GM21367 (cell line): ENCODE measurements at regions not wholly inside any gene's neighbourhood (a gene's known extent, or its start where the extent isn't known, plus 50 kb on each side); places are given as distances from the start of the nearest gene placed in this dataset.
"Not testable (repeated sequence)": the region's sequence is repeated elsewhere in the genome, so short reads cannot be mapped to it uniquely, and the experiment has no call there.

Experiments used
- ATAC-seq: cut with Tn5 transposase; IDR thresholded peaks from one replicate; pipeline ENCODE4 v1.9.1; 2021; ENCODE audit not compliant: unreplicated experiment

DNA sequence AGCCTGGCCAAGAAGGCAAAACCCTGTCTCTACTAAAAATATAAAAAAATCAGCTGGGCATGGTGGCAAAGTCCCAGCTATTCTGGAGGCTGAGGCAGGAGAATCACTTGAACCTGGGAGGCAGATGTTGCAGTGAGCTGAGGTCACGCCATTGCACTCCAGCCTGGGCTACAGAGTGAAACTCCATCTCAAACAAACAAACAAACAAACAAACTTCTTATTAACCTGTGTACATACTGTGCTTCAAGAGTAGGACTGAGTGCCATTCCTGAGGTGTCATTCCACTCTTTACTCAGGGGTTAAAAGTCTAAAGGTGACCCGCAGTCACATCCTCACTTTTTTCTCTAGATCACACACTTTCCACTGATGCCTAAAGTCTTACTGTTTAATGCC, 169.4 kb upstream of the MKLN1 start:
- not testable (repeated sequence) for ATAC-seq

GRCh38 chr7:131159961-131160361, 167.7 kb upstream of the MKLN1 start:
- no peak for ATAC-seq

GRCh38 chr7:131161103-131161502, 166.6 kb upstream of the MKLN1 start:
- no peak for ATAC-seq

DNA sequence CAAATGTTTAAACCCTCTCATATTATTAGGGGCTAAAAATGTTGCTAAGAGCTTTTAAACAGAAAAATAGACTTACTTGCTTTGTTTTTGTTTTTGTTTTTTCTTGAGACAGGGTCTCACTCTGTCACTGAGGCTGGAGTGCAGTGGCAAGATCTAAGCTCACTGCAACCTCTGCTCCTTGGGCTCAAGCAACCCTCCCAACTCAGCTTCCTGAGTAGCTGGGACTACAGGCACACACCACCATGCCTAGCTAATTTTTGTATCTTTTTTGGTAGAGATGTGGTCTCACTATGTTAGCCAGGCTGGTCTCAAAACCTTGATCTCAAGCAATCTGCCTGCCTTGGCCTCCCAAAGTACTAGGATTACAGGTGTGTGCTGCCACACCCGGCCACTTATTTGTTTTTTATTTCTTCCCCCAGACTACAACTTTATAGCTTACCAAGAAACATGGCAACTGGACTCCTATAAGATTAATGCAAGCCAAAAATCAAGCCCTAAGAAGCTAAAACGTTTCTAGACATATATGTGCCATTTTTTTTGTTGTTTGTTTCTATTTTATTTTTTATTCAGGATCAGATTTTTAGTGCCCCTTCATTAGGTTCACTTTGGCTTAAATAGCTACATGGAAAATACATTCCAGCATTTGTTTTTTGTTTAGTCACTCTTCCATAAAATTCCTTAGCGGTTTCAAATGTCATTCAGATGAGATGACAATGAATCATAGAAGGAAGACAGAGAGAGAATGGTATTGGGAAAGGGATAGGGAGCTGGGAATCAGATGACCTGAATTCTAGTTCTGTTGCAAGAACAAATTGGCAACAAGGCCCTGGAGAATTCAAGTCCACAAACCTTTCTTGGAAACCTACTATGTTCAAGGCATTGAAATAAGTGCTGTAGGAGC, 163.4 kb upstream of the MKLN1 start:
- no peak for ATAC-seq

DNA sequence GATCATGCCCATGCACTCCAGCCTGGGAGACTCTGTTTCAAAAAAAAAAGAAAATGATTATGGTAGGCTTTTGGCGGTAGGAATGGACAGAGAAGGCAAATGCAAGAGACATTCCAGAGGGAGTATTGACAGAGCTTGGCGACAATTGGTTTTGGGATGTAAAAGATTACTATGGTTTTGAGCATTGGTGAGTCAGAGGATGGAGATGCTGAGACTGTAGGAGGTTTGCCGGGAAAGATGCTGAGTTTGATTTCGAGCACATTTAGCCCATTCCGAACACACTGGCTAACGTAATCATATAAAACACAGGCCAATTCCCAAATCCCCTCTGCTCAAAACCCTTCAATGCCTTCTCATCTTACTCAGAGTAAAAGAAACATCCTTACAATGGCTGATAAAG, 161.6 kb upstream of the MKLN1 start:
- ATAC-seq: no peak

- no peak for ATAC-seq
These were observed 157.0 kb upstream of the MKLN1 start for GRCh38 chr7:131170440-131171271.

DNA sequence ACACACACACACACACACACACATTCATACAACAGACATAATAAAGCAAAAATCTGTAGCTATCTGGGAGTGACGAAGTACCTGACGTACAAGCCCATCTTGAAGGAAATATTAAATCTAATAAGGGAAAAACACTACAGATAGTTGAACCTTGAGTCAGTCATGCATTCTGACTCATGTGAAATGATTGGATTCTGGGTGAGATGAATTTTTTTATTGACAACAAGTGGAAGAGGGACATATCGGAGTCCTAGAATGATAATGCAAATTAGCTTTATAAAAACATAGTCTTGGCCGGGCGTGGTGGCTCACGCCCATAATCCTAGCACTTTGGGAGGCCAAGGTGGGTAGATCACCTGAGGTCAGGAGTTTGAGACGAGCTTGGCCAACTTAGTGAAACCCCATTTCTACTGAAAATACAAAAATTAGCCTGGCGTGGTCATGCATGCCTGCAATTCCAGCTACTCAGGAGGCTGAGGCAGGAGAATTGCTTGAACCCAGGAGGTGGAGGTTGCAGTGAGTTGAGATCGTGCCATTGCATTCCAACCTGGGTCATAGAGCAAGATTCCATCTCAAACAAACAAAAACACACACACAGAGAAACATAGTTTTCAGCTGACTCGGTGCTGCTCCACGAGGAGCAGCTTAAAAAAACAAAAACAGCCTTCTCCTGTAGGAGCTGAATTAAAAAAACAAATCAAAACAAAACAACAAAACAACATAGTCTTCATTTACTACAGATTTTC, 154.4 kb upstream of the MKLN1 start:
- no peak for ATAC-seq

DNA sequence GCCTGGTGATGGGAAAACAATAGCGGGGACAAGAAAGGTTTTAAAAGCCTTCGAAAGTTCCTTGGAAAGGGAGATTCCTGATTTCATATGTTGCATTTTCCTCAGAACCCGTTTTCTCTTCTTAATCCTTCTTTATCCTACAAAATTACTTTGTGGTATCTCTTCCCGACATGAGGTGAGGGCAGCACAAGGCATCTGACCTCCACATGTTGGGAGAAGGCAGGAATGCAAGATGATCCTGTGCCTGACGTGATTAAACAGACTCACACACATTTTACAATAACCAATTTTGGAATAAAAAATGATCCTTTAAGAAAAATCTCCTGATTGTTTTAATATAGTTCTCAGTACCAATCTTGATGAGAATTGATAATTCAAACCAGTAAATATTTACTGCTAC, 153.3 kb upstream of the MKLN1 start:
- no peak for ATAC-seq

GRCh38 chr7:131174855-131175254, 152.8 kb upstream of the MKLN1 start:
- no peak for ATAC-seq

DNA sequence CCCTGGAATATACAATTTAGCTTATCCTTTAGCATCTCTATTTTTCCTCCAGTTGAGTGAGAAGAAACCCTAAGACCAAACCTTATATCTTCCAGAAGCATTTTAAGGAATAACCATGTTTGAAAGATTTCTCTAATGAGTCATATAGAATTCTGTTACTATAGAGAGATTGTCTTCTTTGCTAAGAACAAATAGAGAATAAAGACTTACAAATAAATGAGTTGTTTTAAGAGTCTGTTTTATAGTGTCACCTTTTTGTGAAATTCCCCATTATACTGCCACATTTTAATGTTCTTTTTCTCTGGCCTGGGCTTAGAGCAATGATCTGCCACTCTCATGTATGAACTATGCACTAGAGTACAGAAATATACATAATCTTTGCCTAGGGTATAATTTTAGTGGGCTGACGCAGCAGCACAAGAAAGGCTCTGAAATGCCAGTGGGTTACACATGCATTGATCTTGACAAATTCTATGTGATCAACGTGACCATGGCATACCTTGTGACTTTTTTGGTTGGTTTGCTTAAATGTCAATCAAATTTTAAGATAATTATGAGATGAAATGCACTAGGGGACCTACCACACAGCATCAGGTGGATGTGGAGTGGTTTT, 145.1 kb upstream of the MKLN1 start:
- no peak for ATAC-seq

DNA sequence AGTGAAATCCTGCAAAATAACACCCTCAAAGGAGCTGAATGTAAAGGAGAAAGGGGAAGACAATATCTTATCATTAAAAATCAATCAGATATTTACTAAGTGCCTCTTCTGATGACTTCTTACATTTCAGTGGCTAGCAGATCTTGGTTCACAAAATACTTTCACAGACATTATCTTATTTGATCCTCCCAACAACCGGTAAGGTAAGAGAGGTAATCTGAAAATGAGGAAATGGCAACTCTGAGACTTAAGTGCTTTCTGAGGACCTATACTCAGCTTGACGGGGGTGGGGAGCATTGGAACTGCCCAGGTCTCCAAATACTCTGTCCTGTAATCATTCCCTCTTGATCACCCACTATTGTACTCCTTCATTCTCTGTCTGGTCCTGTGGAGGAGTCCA, 144.6 kb upstream of the MKLN1 start:
- no peak for ATAC-seq

GRCh38 chr7:131183611-131184119, 144.0 kb upstream of the MKLN1 start:
- ATAC-seq: no peak

DNA sequence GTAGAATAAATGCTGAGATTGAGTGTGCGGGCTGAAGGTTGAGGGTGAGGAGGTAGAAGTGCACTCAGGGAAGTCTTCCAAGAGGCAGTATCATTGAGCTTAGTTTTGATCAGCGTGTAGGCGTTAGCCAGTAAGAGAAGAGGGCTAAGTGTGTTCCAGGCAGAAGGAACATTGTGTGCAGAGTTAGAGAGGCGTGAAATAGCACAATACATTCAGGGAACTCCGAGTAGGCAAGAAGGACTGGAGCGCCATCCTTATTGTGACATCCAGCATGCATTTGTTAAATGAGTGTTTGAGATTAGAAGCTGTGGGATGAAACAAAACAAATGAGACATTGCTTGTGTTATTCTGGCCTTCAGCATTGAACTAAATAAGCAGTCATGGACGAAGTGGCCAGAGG, 140.9 kb upstream of the MKLN1 start:
- ATAC-seq: no peak

DNA sequence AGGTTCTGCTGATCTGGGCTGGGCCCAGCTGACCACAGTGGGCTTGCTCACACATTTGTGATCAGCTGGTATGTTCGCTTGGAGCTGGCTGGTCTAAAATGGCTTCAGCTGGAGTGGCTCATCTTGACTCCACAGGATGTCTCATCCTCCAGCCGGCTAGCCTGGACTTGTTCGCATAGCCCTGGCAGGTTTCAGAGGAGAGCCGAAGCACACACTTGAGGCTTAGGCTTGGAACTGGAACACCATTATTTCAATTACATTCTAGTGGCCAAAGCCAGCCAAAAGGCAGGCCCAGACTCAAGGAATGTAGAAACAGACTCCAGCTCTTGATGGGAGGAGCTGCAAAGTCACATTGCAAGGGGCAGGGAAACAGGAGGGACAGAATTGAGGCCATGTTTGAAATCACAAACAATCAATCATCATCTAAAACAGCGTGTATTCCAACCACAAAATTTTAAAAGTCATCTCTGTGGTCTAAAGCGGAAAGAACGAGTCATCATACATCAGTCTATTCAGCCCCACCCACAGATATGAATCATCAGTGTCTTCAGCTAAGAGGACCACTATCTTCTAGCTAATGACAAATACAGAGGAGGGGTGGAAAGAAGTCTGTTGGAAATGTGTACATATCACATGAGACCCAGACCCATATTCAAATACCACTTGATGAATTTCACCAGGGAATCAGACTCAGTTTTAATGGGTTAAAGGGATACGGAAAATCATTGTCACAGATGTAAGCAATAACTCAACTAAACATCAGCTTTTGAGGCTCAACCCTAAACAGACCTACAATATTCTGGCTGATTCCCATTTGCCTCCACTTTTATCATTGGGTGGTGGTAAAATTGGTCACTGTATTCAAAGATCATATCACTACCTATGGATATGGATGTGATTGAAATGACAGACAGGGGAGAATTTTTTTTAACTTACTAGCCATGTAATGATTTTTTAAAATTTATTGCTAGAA, 139.0 kb upstream of the MKLN1 start:
- ATAC-seq: peak; percentile 67

DNA sequence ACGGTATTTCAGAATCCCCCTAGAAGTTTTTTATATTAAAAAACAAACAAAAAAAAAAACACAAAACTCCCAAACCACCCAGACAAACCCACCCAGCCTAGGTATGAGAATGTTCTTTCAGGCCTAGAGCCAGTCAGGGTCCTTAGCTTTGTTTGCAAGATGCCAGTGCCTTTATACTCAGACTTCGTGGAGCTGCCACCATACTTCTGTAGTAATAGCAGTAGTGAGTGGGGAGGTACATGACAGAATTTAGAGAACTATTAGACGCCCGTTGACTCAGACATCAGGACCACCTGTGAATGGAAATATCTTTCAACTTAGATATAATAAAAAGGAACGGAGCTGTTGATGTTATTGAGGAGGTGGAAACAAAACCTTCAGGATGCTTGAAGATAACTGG, 138.2 kb upstream of the MKLN1 start:
- no peak for ATAC-seq

- no peak for ATAC-seq
These were observed 137.5 kb upstream of the MKLN1 start for GRCh38 chr7:131190146-131190545.

DNA sequence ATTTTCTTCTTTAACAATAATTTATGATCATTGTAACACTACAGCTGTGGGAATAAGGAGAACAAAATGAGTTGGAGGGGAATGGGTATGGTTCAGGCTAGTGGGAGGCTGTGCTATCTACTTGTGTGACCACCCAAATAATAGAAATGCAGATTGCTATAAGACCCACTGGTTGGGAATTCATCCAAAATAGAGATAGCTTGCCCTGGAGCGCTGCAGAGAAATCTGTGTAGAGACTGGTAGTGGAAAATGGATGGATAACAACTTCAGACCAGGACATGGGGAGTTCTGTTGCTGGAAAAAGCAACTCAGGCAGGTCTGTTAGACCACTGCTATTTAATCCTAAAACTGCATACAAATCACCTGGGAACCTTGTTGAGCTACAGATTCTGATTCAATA, 137.1 kb upstream of the MKLN1 start:
- no peak for ATAC-seq

- ATAC-seq: no peak
These were observed 133.4 kb upstream of the MKLN1 start for GRCh38 chr7:131194070-131194865.

GRCh38 chr7:131196803-131197202, 130.9 kb upstream of the MKLN1 start:
- ATAC-seq: no peak
